Parathyroid adenoma (tissue), 2 donors: ENCODE measurements at regions not wholly inside any gene's neighbourhood (a gene's known extent, or its start where the extent isn't known, plus 50 kb on each side); places are given as distances from the start of the nearest gene placed in this dataset.

Experiments
- H2AFZ ChIP-seq: fragments of 300-600 bp; sonication (generic); one replicate; pipeline ENCODE4 v1.7.0; 2017; ENCODE audit warnings: antibody characterized with exemption, mild to moderate bottlenecking
- H3K27ac ChIP-seq: fragments of 300-600 bp; sonication (generic); one replicate; pipeline ENCODE4 v1.7.0; 2017
- H3K27me3 ChIP-seq: fragments of 300-600 bp; sonication (generic); one replicate; pipeline ENCODE4 v1.7.0; 2017; ENCODE audit warnings: low read length; ENCODE audit not compliant: control insufficient read depth, insufficient read depth
- H3K36me3 ChIP-seq: fragments of 300-600 bp; sonication (generic); one replicate; pipeline ENCODE4 v1.7.0; 2017; ENCODE audit warnings: low read length; ENCODE audit not compliant: control insufficient read depth, insufficient read depth
- H3K4me1 ChIP-seq: fragments of 300-600 bp; sonication (generic); one replicate; pipeline ENCODE4 v1.7.0; 2017; ENCODE audit warnings: control low read depth
- H3K4me2 ChIP-seq: fragments of 300-600 bp; sonication (generic); one replicate; pipeline ENCODE4 v1.7.0; 2017; ENCODE audit warnings: low read length
- H3K4me3 ChIP-seq: fragments of 300-600 bp; sonication (generic); one replicate; pipeline ENCODE4 v1.7.0; 2017; ENCODE audit warnings: low read depth, low read length
- H3K79me2 ChIP-seq: fragments of 300-600 bp; sonication (generic); one replicate; pipeline ENCODE4 v1.7.0; 2017; ENCODE audit warnings: control low read depth
- H3K9ac ChIP-seq: fragments of 300-600 bp; sonication (generic); one replicate; pipeline ENCODE4 v1.7.0; 2017; ENCODE audit warnings: mild to moderate bottlenecking
- H3K9me3 ChIP-seq: fragments of 300-600 bp; sonication (generic); one replicate; pipeline ENCODE4 v1.7.0; 2017; ENCODE audit warnings: low read length; ENCODE audit not compliant: control insufficient read depth
- TF ChIP-seq, protein P1 (sequence below): fragments of 300-600 bp; sonication (generic); IDR thresholded peaks from one replicate; pipeline ENCODE4 v1.7.0; 2017; ENCODE audit warnings: antibody characterized with exemption, mild to moderate bottlenecking
- donor health status: primary hyperparathyroidism.

DNA sequence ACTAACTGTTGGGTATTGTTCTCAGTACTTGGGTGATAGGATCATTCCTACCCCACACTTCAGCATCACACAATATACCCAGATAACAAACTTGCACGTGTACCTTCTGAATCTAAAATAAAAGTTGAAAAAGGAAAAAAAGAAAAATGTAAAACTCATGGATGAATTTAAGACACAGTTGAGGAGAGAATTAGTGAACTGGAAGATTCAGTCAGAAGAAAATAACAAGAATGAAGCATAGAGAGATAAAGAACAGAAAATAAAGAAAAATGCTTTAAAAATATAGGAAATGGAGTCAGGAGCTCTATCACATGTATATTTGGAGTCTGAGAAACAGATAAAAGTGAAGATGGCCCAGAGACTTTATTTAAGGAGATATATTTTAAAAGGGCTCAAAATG lies 90.4 kb upstream of the SALL3 start:
- TF ChIP-seq, protein P1, sequence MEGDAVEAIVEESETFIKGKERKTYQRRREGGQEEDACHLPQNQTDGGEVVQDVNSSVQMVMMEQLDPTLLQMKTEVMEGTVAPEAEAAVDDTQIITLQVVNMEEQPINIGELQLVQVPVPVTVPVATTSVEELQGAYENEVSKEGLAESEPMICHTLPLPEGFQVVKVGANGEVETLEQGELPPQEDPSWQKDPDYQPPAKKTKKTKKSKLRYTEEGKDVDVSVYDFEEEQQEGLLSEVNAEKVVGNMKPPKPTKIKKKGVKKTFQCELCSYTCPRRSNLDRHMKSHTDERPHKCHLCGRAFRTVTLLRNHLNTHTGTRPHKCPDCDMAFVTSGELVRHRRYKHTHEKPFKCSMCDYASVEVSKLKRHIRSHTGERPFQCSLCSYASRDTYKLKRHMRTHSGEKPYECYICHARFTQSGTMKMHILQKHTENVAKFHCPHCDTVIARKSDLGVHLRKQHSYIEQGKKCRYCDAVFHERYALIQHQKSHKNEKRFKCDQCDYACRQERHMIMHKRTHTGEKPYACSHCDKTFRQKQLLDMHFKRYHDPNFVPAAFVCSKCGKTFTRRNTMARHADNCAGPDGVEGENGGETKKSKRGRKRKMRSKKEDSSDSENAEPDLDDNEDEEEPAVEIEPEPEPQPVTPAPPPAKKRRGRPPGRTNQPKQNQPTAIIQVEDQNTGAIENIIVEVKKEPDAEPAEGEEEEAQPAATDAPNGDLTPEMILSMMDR, result no peak
- Histone ChIP-seq H3K9me3 (no peaks in the 10 kb centered on the region), H3K4me3 (no peak overlapping the region), H3K27ac (no peak overlapping the region), H3K79me2 (no peaks in the 10 kb centered on the region), H3K9ac (no peak overlapping the region), H3K4me1 (no peaks in the 10 kb centered on the region), H3K27me3 (no peaks in the 10 kb centered on the region), H3K4me2 (no peak overlapping the region), H3K36me3 (no peaks in the 10 kb centered on the region), H2AFZ (no peak overlapping the region)

DNA sequence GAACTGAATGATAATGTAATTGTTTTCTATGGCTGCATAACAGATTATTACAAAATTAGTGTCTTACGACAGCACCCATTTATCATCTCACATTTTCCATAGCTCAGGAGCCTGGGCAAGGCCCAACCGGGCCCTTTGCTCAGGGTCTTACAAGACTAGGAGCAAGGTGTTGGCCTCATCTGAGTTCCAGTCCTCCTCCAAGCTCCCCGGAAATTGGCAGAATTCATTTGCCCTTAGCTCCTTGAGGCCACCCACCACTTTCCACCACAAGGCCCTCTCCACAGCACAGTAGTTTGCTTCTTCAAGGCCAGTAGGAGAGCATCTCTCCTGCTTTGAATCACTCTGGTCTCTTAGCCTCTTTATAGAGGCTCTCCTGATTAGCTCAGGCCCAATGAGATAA lies 89.2 kb upstream of the SALL3 start:
- no peaks in the 10 kb centered on the region for H3K79me2 ChIP-seq
- H3K4me3 ChIP-seq, result no peak overlapping the region
- H3K27ac ChIP-seq, result no peak overlapping the region

DNA sequence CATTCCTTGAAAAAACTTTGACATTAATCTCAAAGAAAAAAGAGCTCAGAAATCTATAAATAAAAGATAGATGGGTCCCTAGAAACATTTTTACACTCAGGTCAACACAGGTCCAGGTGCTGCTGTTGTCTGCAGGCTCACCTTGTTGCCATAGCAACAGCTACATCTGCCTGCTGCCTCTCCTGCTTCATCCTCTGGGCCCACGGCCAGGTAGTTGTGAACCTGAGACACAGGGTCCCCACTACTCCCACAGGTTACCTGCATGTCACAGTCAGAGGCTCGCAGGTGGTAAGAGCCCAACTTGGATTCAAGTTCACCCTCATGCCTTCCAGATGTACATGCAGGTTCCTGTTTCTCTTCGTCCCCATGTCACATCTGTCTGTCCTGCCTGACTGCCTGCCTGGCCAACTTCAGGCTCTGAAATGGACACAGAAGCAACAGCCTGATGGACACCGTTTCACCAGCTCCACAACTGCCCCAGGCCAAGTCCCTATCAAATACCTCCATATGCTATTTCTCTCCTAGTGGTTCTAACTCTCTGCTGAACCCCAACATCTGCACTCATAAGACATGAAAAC lies 88.3 kb upstream of the SALL3 start:
- H3K9me3 ChIP-seq, result no peaks in the 10 kb centered on the region
- no peak overlapping the region for H3K4me3 ChIP-seq
- no peaks in the 10 kb centered on the region for H3K36me3 ChIP-seq
- H3K27ac ChIP-seq, result no peak overlapping the region
- no peak overlapping the region for H2AFZ ChIP-seq
- TF ChIP-seq, protein P1, result no peak
- no peak overlapping the region for H3K4me2 ChIP-seq
- H3K9ac ChIP-seq, result no peak overlapping the region
- H3K79me2 ChIP-seq, result no peaks in the 10 kb centered on the region
- H3K4me1 ChIP-seq, result no peaks in the 10 kb centered on the region
- no peaks in the 10 kb centered on the region for H3K27me3 ChIP-seq

More for the DNA sequence above, 89.2 kb upstream of the SALL3 start:
- no peaks in the 10 kb centered on the region for H3K27me3 ChIP-seq
- no peak overlapping the region for H2AFZ ChIP-seq
- no peak overlapping the region for H3K4me2 ChIP-seq
- H3K9ac ChIP-seq, result no peak overlapping the region
- H3K4me1 ChIP-seq, result no peaks in the 10 kb centered on the region
- no peaks in the 10 kb centered on the region for H3K9me3 ChIP-seq
- TF ChIP-seq, protein P1, result no peak
- no peaks in the 10 kb centered on the region for H3K36me3 ChIP-seq

DNA sequence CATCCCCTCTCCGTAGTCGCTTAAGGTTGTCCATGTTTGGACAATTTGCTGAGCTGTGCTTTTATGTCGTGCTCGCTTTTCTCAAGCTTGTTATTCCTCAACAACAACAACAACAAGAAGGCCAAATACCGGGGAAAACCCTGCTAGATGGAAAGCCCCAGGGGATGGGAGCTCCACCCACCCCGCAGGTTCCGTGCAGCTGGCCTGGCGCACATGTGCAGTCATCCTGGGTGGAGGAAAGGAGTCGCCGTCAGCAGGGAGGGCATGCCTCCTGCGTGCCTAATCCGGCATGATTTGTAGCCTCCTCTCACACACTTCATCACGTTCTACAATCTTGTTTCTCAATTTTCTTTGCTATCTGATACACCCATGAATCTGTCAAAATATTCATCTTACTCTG lies 87.4 kb upstream of the SALL3 start:
- Histone ChIP-seq H2AFZ (no peak overlapping the region), H3K79me2 (no peaks in the 10 kb centered on the region), H3K9me3 (no peaks in the 10 kb centered on the region), H3K4me2 (no peak overlapping the region), H3K27me3 (no peaks in the 10 kb centered on the region), H3K27ac (no peak overlapping the region), H3K4me3 (no peak overlapping the region), H3K4me1 (no peaks in the 10 kb centered on the region), H3K36me3 (no peaks in the 10 kb centered on the region), H3K9ac (no peak overlapping the region)
- TF ChIP-seq, protein P1, result no peak

DNA sequence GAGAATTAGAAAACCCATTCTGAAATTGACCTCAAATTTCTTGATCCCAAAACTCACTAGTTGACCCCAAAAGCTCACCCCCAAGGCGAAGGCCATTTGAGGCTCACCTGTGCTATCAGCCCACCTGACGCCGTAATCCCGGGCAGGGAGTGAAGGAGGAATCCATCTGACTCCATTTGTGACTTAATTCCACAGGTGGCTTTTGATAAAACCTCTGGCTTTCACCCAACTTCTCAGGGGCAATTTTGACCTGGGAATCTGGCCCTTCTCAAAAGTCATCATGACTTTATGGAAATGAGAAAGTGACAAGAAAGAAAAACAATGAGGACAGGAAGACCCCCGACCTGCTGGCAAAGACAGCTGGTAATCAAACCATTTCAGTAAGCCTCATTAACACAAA lies 86.9 kb upstream of the SALL3 start:
- Histone ChIP-seq H3K9me3 (no peaks in the 10 kb centered on the region), H3K4me1 (no peaks in the 10 kb centered on the region), H3K27me3 (no peaks in the 10 kb centered on the region), H3K36me3 (no peaks in the 10 kb centered on the region), H3K79me2 (no peaks in the 10 kb centered on the region), H3K27ac (no peak overlapping the region), H2AFZ (no peak overlapping the region), H3K4me3 (no peak overlapping the region), H3K4me2 (no peak overlapping the region), H3K9ac (no peak overlapping the region)
- TF ChIP-seq, protein P1, result no peak
